Upper lobe of right lung (tissue), 1 donor: ENCODE measurements at regions not wholly inside any gene's neighbourhood (a gene's known extent, or its start where the extent isn't known, plus 50 kb on each side); places are given as distances from the start of the nearest gene placed in this dataset.
A peak's percentile ranks its signal among the peaks of the same experiment; 100 is the strongest.

Experiments
- ATAC-seq: fragments of 200-7000 bp; cut with Tn5 transposase; one replicate; pipeline ENCODE4 v1.9.1; 2020; ENCODE audit warnings: mild to moderate bottlenecking, moderate library complexity
- DNase-seq: peaks from one replicate; pipeline ENCODE4 v3.0.0-alpha.2; 2020
- H3K27ac ChIP-seq: fragments of 200-600 bp; one replicate; pipeline ENCODE4 v1.8.0; 2022
- H3K27me3 ChIP-seq: fragments of 200-600 bp; one replicate; pipeline ENCODE4 v1.8.0; 2022; ENCODE audit warnings: mild to moderate bottlenecking
- H3K36me3 ChIP-seq: fragments of 200-600 bp; one replicate; pipeline ENCODE4 v1.8.0; 2022
- H3K4me1 ChIP-seq: fragments of 200-600 bp; one replicate; pipeline ENCODE4 v1.8.0; 2022
- H3K4me3 ChIP-seq: fragments of 200-600 bp; one replicate; pipeline ENCODE4 v1.8.0; 2022; ENCODE audit warnings: mild to moderate bottlenecking
- H3K9me3 ChIP-seq: fragments of 200-600 bp; one replicate; pipeline ENCODE4 v1.8.0; 2022
- CTCF ChIP-seq: fragments of 200-600 bp; IDR thresholded peaks from one replicate; pipeline ENCODE4 v1.8.0; 2022; ENCODE audit warnings: antibody characterized with exemption
- intact Hi-C: fragments of 100-400 bp; cut with DNase I; formaldehyde crosslinking; loops from one replicate; pipeline ENCODE4 v1.11.0; 2022
- donor health status: DM: no; HTN: yes; CAD: no; lungs with severe emphysema.

GRCh38 chr1:217137210-217137881 is 414.1 kb upstream of the ESRRG start:
- Histone ChIP-seq H3K27me3 (peaks cover 79% of the 10 kb centered on the region), H3K36me3 (no peaks in the 10 kb centered on the region), H3K9me3 (no peaks in the 10 kb centered on the region), H3K27ac (no peak overlapping the region), H3K4me1 (no peaks in the 10 kb centered on the region), H3K4me3 (no peak overlapping the region)
- DNase-seq (no peak), ATAC-seq (no peak)
- intact Hi-C loops = no loop called here
- no peak for TF ChIP-seq CTCF

GRCh38 chr1:217136895-217137205 is 413.6 kb upstream of the ESRRG start:
- no peak for DNase-seq
- peaks cover 79% of the 10 kb centered on the region for H3K27me3 ChIP-seq
- ATAC-seq = no peak
- no peaks in the 10 kb centered on the region for H3K36me3 ChIP-seq
- intact Hi-C loops = no loop called here
- H3K4me3 ChIP-seq = no peak overlapping the region
- no peaks in the 10 kb centered on the region for H3K4me1 ChIP-seq
- no peak overlapping the region for H3K27ac ChIP-seq
- TF ChIP-seq CTCF = no peak
- no peaks in the 10 kb centered on the region for H3K9me3 ChIP-seq

- H3K27me3 ChIP-seq = peaks cover 79% of the 10 kb centered on the region
- no peak for ATAC-seq
- intact Hi-C loops = no loop called here
- no peak overlapping the region for H3K27ac ChIP-seq
- no peaks in the 10 kb centered on the region for H3K4me1 ChIP-seq
- no peak for TF ChIP-seq CTCF
- no peaks in the 10 kb centered on the region for H3K9me3 ChIP-seq
- DNase-seq = no peak
- no peaks in the 10 kb centered on the region for H3K36me3 ChIP-seq
- H3K4me3 ChIP-seq = peak overlapping the region; percentile 36
Measured at GRCh38 chr1:217135987-217136894, 413.0 kb upstream of the ESRRG start.

GRCh38 chr1:217135569-217135915 is 412.3 kb upstream of the ESRRG start:
- H3K4me3 ChIP-seq = peak overlapping the region; percentile 36
- no peak for DNase-seq
- intact Hi-C loops = no loop called here

GRCh38 chr1:217134857-217135568 is 411.8 kb upstream of the ESRRG start:
- Histone ChIP-seq H3K4me3 (peak overlapping the region; percentile 36), H3K27me3 (peaks cover 71% of the 10 kb centered on the region), H3K4me1 (no peaks in the 10 kb centered on the region), H3K9me3 (no peaks in the 10 kb centered on the region), H3K36me3 (no peaks in the 10 kb centered on the region), H3K27ac (no peak overlapping the region)
- intact Hi-C loops = no loop called here
- ATAC-seq = no peak
- no peak for DNase-seq
- no peak for TF ChIP-seq CTCF

More at GRCh38 chr1:217135569-217135915, 412.3 kb upstream of the ESRRG start:
- TF ChIP-seq CTCF = no peak
- Histone ChIP-seq H3K27me3 (peaks cover 76% of the 10 kb centered on the region), H3K4me1 (no peaks in the 10 kb centered on the region), H3K27ac (no peak overlapping the region), H3K9me3 (no peaks in the 10 kb centered on the region), H3K36me3 (no peaks in the 10 kb centered on the region)
- no peak for ATAC-seq
